VCaP (cell line): ENCODE measurements at regions not wholly inside any gene's neighbourhood (a gene's known extent, or its start where the extent isn't known, plus 50 kb on each side); places are given as distances from the start of the nearest gene placed in this dataset.

ENCODE experiments used
- H3K27ac ChIP-seq: fragments of 450-650 bp; 2 replicates; pipeline ENCODE4 v1.5.1; 2017
- CTCF ChIP-seq: fragments of 450-650 bp; conservative IDR thresholded peaks from 2 replicates; pipeline ENCODE4 v1.5.1; 2017; ENCODE audit warnings: mild to moderate bottlenecking, moderate library complexity

- no peak overlapping the region for H3K27ac ChIP-seq
- peak; percentile 66 for TF ChIP-seq CTCF
Measured at GRCh38 chr2:77977471-77978063, 455.4 kb upstream of the LRRTM4 start.

GRCh38 chr2:77995161-77995560 is 473.0 kb upstream of the LRRTM4 start:
- no peak for TF ChIP-seq CTCF

GRCh38 chr2:77999376-77999775 is 477.2 kb upstream of the LRRTM4 start:
- no peak overlapping the region for H3K27ac ChIP-seq
- no peak for TF ChIP-seq CTCF

More at GRCh38 chr2:77995161-77995560, 473.0 kb upstream of the LRRTM4 start:
- no peak overlapping the region for H3K27ac ChIP-seq

GRCh38 chr2:78009289-78009688 is 487.1 kb upstream of the LRRTM4 start:
- no peak for TF ChIP-seq CTCF
- no peak overlapping the region for H3K27ac ChIP-seq

- no peak overlapping the region for H3K27ac ChIP-seq
- no peak for TF ChIP-seq CTCF
Measured at GRCh38 chr2:78011251-78011650, 489.1 kb upstream of the LRRTM4 start.

- no peak overlapping the region for H3K27ac ChIP-seq
- TF ChIP-seq CTCF: no peak
Measured at GRCh38 chr2:78020491-78020890, 498.3 kb upstream of the LRRTM4 start.

- H3K27ac ChIP-seq: no peak overlapping the region
- TF ChIP-seq CTCF: no peak
Measured at GRCh38 chr2:78023356-78023755, 501.2 kb upstream of the LRRTM4 start.
